Left ventricle myocardium inferior (tissue), 1 donor: ENCODE measurements at regions not wholly inside any gene's neighbourhood (a gene's known extent, or its start where the extent isn't known, plus 50 kb on each side); places are given as distances from the start of the nearest gene placed in this dataset.

Experiments used
- DNase-seq: peaks from one replicate; pipeline ENCODE4 v3.0.0-alpha.2; 2020
- H3K27ac ChIP-seq: fragments of 200-600 bp; replicated peaks from 2 replicates; pipeline ENCODE4 v1.8.0; 2021
- H3K27me3 ChIP-seq: fragments of 200-600 bp; 2 replicates; pipeline ENCODE4 v1.8.0; 2021; ENCODE audit warnings: low read depth
- H3K36me3 ChIP-seq: fragments of 200-600 bp; 2 replicates; pipeline ENCODE4 v1.8.0; 2021
- H3K4me1 ChIP-seq: fragments of 200-600 bp; 2 replicates; pipeline ENCODE4 v1.8.0; 2021
- H3K4me3 ChIP-seq: fragments of 200-600 bp; 2 replicates; pipeline ENCODE4 v1.8.0; 2021; ENCODE audit warnings: mild to moderate bottlenecking, moderate library complexity
- H3K9me3 ChIP-seq: fragments of 200-600 bp; replicated peaks from 2 replicates; pipeline ENCODE4 v1.8.0; 2021
- intact Hi-C: fragments of 100-400 bp; cut with micrococcal nuclease; formaldehyde crosslinking; loops from one replicate; pipeline ENCODE4 v1.11.0; 2022
- TF ChIP-seq, protein P1 (sequence below): fragments of 200-600 bp; IDR thresholded peaks from 2 replicates; pipeline ENCODE4 v1.8.0; 2021; ENCODE audit warnings: antibody characterized with exemption, mild to moderate bottlenecking, borderline replicate concordance
- donor health status: DM: no; HTN: yes; CAD: no; lungs with severe emphysema.

DNA sequence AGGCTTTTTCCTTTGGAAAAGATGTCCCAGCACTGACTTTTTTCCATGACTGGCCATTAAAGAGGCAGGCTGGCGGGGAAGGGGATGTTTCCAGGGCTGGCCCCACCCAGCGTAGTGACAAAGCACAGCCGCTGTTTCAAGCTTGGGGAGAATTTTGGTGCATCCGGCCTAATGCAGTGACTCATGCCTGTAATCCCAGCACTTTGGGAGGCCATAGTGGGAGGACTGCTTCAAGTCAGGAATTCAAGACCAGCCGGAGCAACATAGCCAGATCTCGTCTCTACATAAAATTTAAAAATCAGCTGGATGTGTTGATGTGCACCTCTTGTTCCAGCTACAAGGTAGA is 78.0 kb upstream of the SH3BP4 start:
- Histone ChIP-seq H3K4me1 (no peaks in the 10 kb centered on the region), H3K4me3 (no peak overlapping the region), H3K27ac (no peak overlapping the region), H3K9me3 (no peaks in the 10 kb centered on the region), H3K27me3 (no peaks in the 10 kb centered on the region), H3K36me3 (no peaks in the 10 kb centered on the region)
- intact Hi-C loops: loop anchor here (10.0 kb wide), 1 partner anchor 231 kb away; no protein-coding TSS in a partner anchor
- DNase-seq: no peak
- TF ChIP-seq, protein P1, sequence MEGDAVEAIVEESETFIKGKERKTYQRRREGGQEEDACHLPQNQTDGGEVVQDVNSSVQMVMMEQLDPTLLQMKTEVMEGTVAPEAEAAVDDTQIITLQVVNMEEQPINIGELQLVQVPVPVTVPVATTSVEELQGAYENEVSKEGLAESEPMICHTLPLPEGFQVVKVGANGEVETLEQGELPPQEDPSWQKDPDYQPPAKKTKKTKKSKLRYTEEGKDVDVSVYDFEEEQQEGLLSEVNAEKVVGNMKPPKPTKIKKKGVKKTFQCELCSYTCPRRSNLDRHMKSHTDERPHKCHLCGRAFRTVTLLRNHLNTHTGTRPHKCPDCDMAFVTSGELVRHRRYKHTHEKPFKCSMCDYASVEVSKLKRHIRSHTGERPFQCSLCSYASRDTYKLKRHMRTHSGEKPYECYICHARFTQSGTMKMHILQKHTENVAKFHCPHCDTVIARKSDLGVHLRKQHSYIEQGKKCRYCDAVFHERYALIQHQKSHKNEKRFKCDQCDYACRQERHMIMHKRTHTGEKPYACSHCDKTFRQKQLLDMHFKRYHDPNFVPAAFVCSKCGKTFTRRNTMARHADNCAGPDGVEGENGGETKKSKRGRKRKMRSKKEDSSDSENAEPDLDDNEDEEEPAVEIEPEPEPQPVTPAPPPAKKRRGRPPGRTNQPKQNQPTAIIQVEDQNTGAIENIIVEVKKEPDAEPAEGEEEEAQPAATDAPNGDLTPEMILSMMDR: no peak

DNA sequence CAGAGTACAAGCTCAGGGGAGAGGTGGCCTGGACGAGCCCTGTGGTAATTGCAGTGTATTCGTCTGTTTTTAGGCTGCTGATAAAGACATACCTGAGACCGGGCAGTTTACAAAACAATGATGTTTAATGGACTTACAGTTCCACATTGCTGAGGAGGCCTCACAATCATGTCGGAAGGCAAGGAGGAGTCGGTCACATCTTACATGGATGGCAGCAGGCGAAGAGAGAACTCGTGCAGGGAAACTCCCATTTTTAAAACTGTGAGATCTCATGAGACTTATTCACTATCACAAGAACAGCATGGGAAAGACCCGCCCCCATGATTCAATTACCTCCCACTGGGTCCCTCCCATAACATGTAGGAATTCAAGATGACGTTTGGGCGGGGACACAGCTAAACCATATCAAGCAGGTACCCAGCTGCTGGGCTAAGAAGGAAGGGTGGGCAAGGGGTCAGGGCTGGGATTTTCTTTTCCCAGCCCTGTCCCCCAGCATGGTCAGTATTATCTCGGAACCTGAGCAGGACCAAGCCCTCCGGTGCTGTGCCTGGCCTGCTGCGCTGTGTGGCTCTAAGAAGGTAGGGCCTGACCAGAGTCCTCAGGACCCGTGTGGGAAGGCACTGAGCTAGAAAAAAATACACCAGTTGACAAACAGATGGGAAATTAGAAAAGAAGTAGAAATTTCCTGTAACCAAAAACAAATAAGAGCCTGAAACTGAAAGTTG is 78.6 kb upstream of the SH3BP4 start:
- H3K27me3 ChIP-seq: no peaks in the 10 kb centered on the region
- no peaks in the 10 kb centered on the region for H3K36me3 ChIP-seq
- no peaks in the 10 kb centered on the region for H3K4me1 ChIP-seq
- H3K4me3 ChIP-seq: no peak overlapping the region
- TF ChIP-seq, protein P1: no peak
- no peaks in the 10 kb centered on the region for H3K9me3 ChIP-seq
- DNase-seq: no peak
- H3K27ac ChIP-seq: no peak overlapping the region
- intact Hi-C loops: loop anchor here (10.0 kb wide), 1 partner anchor 232 kb away; no protein-coding TSS in a partner anchor

DNA sequence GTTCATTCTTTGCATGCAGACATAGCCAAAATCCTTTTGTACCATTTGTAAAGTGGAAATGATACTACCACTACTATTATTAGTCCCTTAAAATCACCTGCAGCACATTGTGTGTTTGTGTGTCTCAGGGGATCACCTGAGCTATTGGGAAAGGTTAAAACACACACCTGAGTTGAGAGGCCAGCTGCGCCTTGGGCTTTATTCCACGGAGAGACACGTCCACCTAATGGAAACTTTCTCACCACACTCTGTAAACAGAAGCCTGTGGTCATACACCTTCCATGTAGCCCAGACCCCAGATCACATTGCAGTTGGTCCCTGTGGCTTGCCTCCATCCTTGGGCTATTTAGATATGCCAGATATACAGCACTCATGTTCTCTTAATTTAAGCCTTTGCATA is 81.8 kb upstream of the SH3BP4 start:
- Histone ChIP-seq H3K36me3 (no peaks in the 10 kb centered on the region), H3K27ac (no peak overlapping the region), H3K9me3 (peaks cover 8% of the 10 kb centered on the region), H3K27me3 (no peaks in the 10 kb centered on the region), H3K4me3 (no peak overlapping the region), H3K4me1 (no peaks in the 10 kb centered on the region)
- intact Hi-C loops: loop anchor here (10.0 kb wide), 1 partner anchor 235 kb away; no protein-coding TSS in a partner anchor
- TF ChIP-seq, protein P1: no peak
- DNase-seq: no peak

DNA sequence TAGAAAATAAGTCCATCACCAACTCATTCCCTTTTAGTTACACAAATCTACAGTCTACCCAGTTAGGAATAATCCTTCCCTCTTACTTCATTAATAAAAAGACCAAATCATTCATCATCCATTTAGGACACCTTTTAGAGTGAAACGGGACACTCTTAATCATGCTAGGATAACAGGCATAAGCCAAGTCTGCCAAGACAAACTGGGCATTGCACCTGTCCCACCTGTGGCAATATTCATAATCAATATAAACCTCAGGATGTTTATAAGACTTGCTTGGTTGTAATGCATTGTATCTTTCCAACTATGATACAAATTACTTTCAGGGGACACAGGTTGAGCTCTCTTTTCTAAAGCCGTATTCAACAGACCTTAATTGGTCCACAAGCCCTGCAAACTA is 82.7 kb upstream of the SH3BP4 start:
- Histone ChIP-seq H3K27ac (no peak overlapping the region), H3K36me3 (no peaks in the 10 kb centered on the region), H3K4me3 (no peak overlapping the region), H3K27me3 (no peaks in the 10 kb centered on the region), H3K9me3 (peaks cover 9% of the 10 kb centered on the region), H3K4me1 (no peaks in the 10 kb centered on the region)
- intact Hi-C loops: no loop called here
- TF ChIP-seq, protein P1: no peak
- no peak for DNase-seq

DNA sequence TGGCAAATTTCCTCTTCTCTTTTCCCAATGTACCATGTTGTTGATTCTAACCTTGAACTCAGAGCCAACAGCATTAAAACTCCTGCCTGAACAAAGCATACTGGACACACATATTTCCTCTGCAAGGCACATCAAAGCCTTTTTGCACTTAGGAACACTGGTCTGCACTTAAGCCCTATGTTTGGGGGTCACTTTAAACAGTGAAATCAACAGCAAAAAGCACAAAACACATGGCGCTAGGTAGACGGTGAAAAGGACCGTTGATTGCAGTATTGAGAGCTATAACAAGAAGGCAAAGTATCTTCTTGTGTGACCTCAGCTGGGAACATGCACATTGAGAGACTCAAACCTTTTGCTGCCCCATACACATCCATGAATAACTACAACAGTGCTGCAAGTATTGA is 83.9 kb upstream of the SH3BP4 start:
- H3K4me3 ChIP-seq: no peak overlapping the region
- intact Hi-C loops: no loop called here
- no peak overlapping the region for H3K27ac ChIP-seq
- no peaks in the 10 kb centered on the region for H3K36me3 ChIP-seq
- TF ChIP-seq, protein P1: no peak
- H3K27me3 ChIP-seq: no peaks in the 10 kb centered on the region
- DNase-seq: no peak
- peaks cover 9% of the 10 kb centered on the region for H3K9me3 ChIP-seq
- peaks cover 9% of the 10 kb centered on the region for H3K4me1 ChIP-seq
